ENCODE measurements at regions not wholly inside any gene's neighbourhood (a gene's known extent, or its start where the extent isn't known, plus 50 kb on each side); places are given as distances from the start of the nearest gene placed in this dataset.
"Not testable (repeated sequence)": the region's sequence is repeated elsewhere in the genome, so short reads cannot be mapped to it uniquely, and the experiment has no call there.

DNA sequence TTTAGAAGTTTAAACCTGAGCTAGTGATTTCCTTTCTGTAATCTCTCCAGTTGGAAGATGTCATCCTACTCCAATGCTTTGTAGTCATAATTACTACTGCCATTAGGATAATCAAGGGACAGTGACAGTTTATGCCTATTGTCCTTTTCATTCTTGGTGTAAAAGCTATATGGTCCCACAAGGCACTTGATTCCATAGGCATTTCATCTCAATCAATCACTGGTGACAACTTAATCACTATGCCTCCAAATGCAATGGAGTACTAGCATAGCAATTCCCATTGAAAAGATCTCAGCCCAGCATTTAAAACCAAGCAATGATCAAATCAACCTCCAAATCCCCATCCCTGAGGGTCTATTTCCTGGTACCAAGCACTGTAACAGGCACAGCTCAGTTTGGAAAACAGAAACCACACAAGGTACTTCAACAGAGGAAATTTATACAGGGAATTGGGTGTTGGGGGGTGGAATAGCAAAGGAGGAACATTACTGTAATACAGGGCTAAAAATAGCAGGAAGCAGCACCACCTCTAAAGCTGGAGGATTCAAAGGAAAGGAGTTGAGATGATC, 51.0 kb downstream of the FHIP2A start:
- H4K20me1 ChIP-seq (ENCODE audit: insufficient read depth, low read length, poor library complexity, severe bottlenecking) = no peaks in the 10 kb centered on the region
- H3K4me3 ChIP-seq (ENCODE audit: low read length, poor library complexity, severe bottlenecking) = no peak overlapping the region

DNA sequence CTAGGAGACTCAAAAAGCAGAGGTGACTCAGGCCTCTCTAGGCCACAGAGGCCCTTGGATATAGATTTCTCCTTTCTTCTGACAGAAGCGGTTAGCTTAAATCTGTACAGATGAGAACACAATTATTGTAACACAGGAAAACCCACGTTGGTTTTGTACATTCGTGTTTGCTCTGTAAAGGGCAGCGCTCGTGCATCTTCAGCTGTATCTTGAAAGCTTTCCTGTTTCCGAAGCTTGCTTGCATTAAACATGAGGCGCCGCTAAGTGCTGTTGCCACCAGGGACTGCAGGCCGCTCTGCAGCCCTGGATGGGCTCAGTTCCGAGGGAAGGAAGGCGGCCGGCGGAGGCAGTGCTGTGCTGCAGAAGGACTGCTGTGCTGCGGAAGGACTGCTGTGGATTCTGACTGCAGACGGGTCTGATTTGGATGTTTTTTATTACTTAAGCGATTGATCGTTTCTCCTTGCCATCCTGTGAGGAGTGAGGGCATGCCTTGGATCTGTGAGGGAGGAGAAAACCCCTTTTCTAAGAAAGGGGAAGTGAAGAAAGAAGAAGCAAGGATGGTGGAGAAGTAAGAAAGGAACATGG, 53.3 kb downstream of the FHIP2A start:
- H3K9me3 ChIP-seq (ENCODE audit: insufficient read depth, low read depth, low read length) = no peaks in the 10 kb centered on the region
- H3K4me2 ChIP-seq (ENCODE audit: low read depth, low read length, poor library complexity, severe bottlenecking) = peak overlapping the region; percentile 9
- no peaks in the 10 kb centered on the region for H4K20me1 ChIP-seq (ENCODE audit: insufficient read depth, low read length, poor library complexity, severe bottlenecking)
- H2AFZ ChIP-seq (ENCODE audit: low read length) = peak overlapping the region; percentile 50; the same call in 1 of the 2 replicates
- H3K9me2 ChIP-seq (replicated peaks; ENCODE audit: low read depth, low read length) = no peaks in the 10 kb centered on the region
- TF ChIP-seq EZH2phosphoT487 (IDR thresholded peaks at IDR 0.05; ENCODE audit: borderline replicate concordance) = no peak
- TF ChIP-seq, protein P1, sequence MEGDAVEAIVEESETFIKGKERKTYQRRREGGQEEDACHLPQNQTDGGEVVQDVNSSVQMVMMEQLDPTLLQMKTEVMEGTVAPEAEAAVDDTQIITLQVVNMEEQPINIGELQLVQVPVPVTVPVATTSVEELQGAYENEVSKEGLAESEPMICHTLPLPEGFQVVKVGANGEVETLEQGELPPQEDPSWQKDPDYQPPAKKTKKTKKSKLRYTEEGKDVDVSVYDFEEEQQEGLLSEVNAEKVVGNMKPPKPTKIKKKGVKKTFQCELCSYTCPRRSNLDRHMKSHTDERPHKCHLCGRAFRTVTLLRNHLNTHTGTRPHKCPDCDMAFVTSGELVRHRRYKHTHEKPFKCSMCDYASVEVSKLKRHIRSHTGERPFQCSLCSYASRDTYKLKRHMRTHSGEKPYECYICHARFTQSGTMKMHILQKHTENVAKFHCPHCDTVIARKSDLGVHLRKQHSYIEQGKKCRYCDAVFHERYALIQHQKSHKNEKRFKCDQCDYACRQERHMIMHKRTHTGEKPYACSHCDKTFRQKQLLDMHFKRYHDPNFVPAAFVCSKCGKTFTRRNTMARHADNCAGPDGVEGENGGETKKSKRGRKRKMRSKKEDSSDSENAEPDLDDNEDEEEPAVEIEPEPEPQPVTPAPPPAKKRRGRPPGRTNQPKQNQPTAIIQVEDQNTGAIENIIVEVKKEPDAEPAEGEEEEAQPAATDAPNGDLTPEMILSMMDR (conservative IDR thresholded peaks at IDR 0.05; ENCODE audit: low read length) = no peak
- H3K79me2 ChIP-seq (ENCODE audit: insufficient read depth, low read length) = no peaks in the 10 kb centered on the region
- H3K27me3 ChIP-seq (ENCODE audit: insufficient read depth, low read length, poor library complexity, severe bottlenecking) = no peaks in the 10 kb centered on the region
- no peaks in the 10 kb centered on the region for H3F3A ChIP-seq (ENCODE audit: low read depth)
- H3K9ac ChIP-seq (ENCODE audit: low read depth, low read length, poor library complexity, severe bottlenecking) = no peak overlapping the region
- H3K4me3 ChIP-seq (ENCODE audit: low read length, poor library complexity, severe bottlenecking) = peak overlapping the region; percentile 22
- H3K4me1 ChIP-seq (ENCODE audit: insufficient read depth, low read length, poor library complexity, severe bottlenecking) = peaks cover 6% of the 10 kb centered on the region
- no peaks in the 10 kb centered on the region for H3K36me3 ChIP-seq (ENCODE audit: insufficient read depth, low read length)

More for the DNA sequence above, 51.0 kb downstream of the FHIP2A start:
- Histone ChIP-seq H3K9ac (ENCODE audit: low read depth, low read length, poor library complexity, severe bottlenecking) (no peak overlapping the region), H3K9me2 (replicated peaks; ENCODE audit: low read depth, low read length) (no peaks in the 10 kb centered on the region), H2AFZ (ENCODE audit: low read length) (no peak overlapping the region), H3K27me3 (ENCODE audit: insufficient read depth, low read length, poor library complexity, severe bottlenecking) (no peaks in the 10 kb centered on the region), H3F3A (ENCODE audit: low read depth) (no peaks in the 10 kb centered on the region), H3K9me3 (ENCODE audit: insufficient read depth, low read depth, low read length) (no peaks in the 10 kb centered on the region), H3K4me1 (ENCODE audit: insufficient read depth, low read length, poor library complexity, severe bottlenecking) (peaks cover 11% of the 10 kb centered on the region), H3K36me3 (ENCODE audit: insufficient read depth, low read length) (no peaks in the 10 kb centered on the region), H3K79me2 (ENCODE audit: insufficient read depth, low read length) (no peaks in the 10 kb centered on the region), H3K4me2 (ENCODE audit: low read depth, low read length, poor library complexity, severe bottlenecking) (no peak overlapping the region)
- no peak for TF ChIP-seq EZH2phosphoT487 (IDR thresholded peaks at IDR 0.05; ENCODE audit: borderline replicate concordance)
- TF ChIP-seq, protein P1 (conservative IDR thresholded peaks at IDR 0.05; ENCODE audit: low read length) = no peak

- H4K20me1 ChIP-seq (ENCODE audit: insufficient read depth, low read length, poor library complexity, severe bottlenecking); H3K4me3 ChIP-seq (ENCODE audit: low read length, poor library complexity, severe bottlenecking); H3K36me3 ChIP-seq (ENCODE audit: insufficient read depth, low read length); H3K79me2 ChIP-seq (ENCODE audit: insufficient read depth, low read length); H3K9me3 ChIP-seq (ENCODE audit: insufficient read depth, low read depth, low read length); H3K4me1 ChIP-seq (ENCODE audit: insufficient read depth, low read length, poor library complexity, severe bottlenecking); H3K9ac ChIP-seq (ENCODE audit: low read depth, low read length, poor library complexity, severe bottlenecking); H2AFZ ChIP-seq (ENCODE audit: low read length); H3K4me2 ChIP-seq (ENCODE audit: low read depth, low read length, poor library complexity, severe bottlenecking); H3K27me3 ChIP-seq (ENCODE audit: insufficient read depth, low read length, poor library complexity, severe bottlenecking); H3K9me2 ChIP-seq (replicated peaks; ENCODE audit: low read depth, low read length); H3F3A ChIP-seq (ENCODE audit: low read depth): not testable (repeated sequence)
Measured at GRCh38 chr10:114875590-114876081, 54.1 kb downstream of the FHIP2A start.

DNA sequence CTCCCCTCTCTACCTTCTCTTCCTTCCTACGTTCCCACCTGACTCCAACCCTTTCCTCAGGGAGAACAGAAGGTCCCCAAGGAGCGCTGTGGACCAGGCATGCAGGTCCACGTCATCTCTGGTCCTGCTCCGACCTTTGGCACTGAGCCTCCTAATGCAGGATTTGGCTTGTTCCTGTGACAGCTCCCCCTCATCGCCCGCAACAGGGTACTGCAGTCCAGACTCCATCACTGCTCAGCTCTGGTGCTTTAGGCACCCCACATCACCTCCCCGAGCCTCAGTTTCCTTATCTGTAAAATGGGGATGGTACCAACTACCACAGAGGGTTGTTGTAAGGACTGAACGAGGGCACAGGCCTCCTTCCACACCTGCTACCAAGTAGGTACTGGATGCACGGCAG, 54.6 kb downstream of the FHIP2A start:
- Histone ChIP-seq H4K20me1 (ENCODE audit: insufficient read depth, low read length, poor library complexity, severe bottlenecking) (no peaks in the 10 kb centered on the region), H3K4me2 (ENCODE audit: low read depth, low read length, poor library complexity, severe bottlenecking) (no peak overlapping the region), H3K4me3 (ENCODE audit: low read length, poor library complexity, severe bottlenecking) (no peak overlapping the region), H3K4me1 (ENCODE audit: insufficient read depth, low read length, poor library complexity, severe bottlenecking) (peaks cover 9% of the 10 kb centered on the region), H3F3A (ENCODE audit: low read depth) (no peaks in the 10 kb centered on the region), H3K36me3 (ENCODE audit: insufficient read depth, low read length) (no peaks in the 10 kb centered on the region), H3K79me2 (ENCODE audit: insufficient read depth, low read length) (no peaks in the 10 kb centered on the region), H3K9ac (ENCODE audit: low read depth, low read length, poor library complexity, severe bottlenecking) (no peak overlapping the region), H3K9me2 (replicated peaks; ENCODE audit: low read depth, low read length) (no peaks in the 10 kb centered on the region), H2AFZ (ENCODE audit: low read length) (no peak overlapping the region), H3K9me3 (ENCODE audit: insufficient read depth, low read depth, low read length) (no peaks in the 10 kb centered on the region), H3K27me3 (ENCODE audit: insufficient read depth, low read length, poor library complexity, severe bottlenecking) (no peaks in the 10 kb centered on the region)
- no peak for TF ChIP-seq EZH2phosphoT487 (IDR thresholded peaks at IDR 0.05; ENCODE audit: borderline replicate concordance)
- TF ChIP-seq, protein P1 (conservative IDR thresholded peaks at IDR 0.05; ENCODE audit: low read length) = no peak

All from Loucy (cell line).